AG09319 (cell line): ENCODE measurements at regions not wholly inside any gene's neighbourhood (a gene's known extent, or its start where the extent isn't known, plus 50 kb on each side); places are given as distances from the start of the nearest gene placed in this dataset.

Experiments
- DNase-seq: peaks from one replicate; pipeline ENCODE4 v3.0.0-alpha.2; 2010; ENCODE audit warnings: low read depth; ENCODE audit errors: extremely low read depth
- CTCF ChIP-seq: IDR thresholded peaks from 2 replicates; pipeline ENCODE4 v1.5.1; 2011; ENCODE audit warnings: low read depth, mild to moderate bottlenecking, inconsistent platforms, low read length, moderate library complexity

GRCh38 chr3:116833202-116833601, 123.6 kb downstream of the TUSC7 start:
- no peak for DNase-seq
- TF ChIP-seq CTCF, result no peak

- no peak for TF ChIP-seq CTCF
- no peak for DNase-seq
These were observed 125.2 kb downstream of the TUSC7 start for GRCh38 chr3:116834816-116835215.

GRCh38 chr3:116835658-116836057, 126.1 kb downstream of the TUSC7 start:
- TF ChIP-seq CTCF, result no peak
- no peak for DNase-seq

GRCh38 chr3:116836286-116836685, 126.7 kb downstream of the TUSC7 start:
- no peak for TF ChIP-seq CTCF
- no peak for DNase-seq

GRCh38 chr3:116837483-116837882, 127.9 kb downstream of the TUSC7 start:
- no peak for TF ChIP-seq CTCF
- no peak for DNase-seq

- no peak for TF ChIP-seq CTCF
- DNase-seq, result no peak
These were observed 131.6 kb downstream of the TUSC7 start for GRCh38 chr3:116841003-116841735.

GRCh38 chr3:116842254-116842957, 132.8 kb downstream of the TUSC7 start:
- TF ChIP-seq CTCF, result no peak
- no peak for DNase-seq
